SK-N-SH (cell line): ENCODE measurements at regions not wholly inside any gene's neighbourhood (a gene's known extent, or its start where the extent isn't known, plus 50 kb on each side); places are given as distances from the start of the nearest gene placed in this dataset.

Experiments used
- CTCF ChIA-PET: fragments of 300-600, 350-600 bp; formaldehyde crosslinking; extraction: SDS; loops from one replicate; lab custom pipeline; 2021; lab: Yijun Ruan, JAX
- POLR2A ChIA-PET: fragments of 350-600 bp; sonication (Branson Sonifier 250); formaldehyde crosslinking; extraction: SDS; loops from one replicate; lab custom pipeline; 2020; ENCODE audit warnings: antibody characterized with exemption, inconsistent platforms; lab: Yijun Ruan, JAX
- DNase-seq: peaks from one replicate; pipeline ENCODE4 v3.0.0; 2012
- H2AFZ ChIP-seq: fragments of 200-600 bp; sonication (generic); 2 replicates; pipeline ENCODE4 v1.8.1; 2016; ENCODE audit warnings: antibody characterized with exemption, mild to moderate bottlenecking, low read depth
- H3F3A ChIP-seq: fragments of 200-600 bp; sonication (generic); replicated peaks from 2 replicates; pipeline ENCODE3; 2016; ENCODE audit warnings: antibody characterized with exemption, mild to moderate bottlenecking; ENCODE audit not compliant: insufficient read depth
- H3K27ac ChIP-seq, 2 experiments: fragments of 200-500 bp in 1 of 2; fragments of 200-600 bp in 1 of 2; sonication (Bioruptor generic) in 1 of 2; sonication (generic), shearing (Covaris generic) in 1 of 2; 2 replicates each; pipeline versions ENCODE4 v1.5.1 to v1.6.1; 2014 to 2016; ENCODE audit warnings: low read depth in 2 of 2, inconsistent platforms in 1 of 2, low read length in 1 of 2, mild to moderate bottlenecking in 1 of 2, mixed read lengths in 1 of 2
- H3K27me3 ChIP-seq: fragments of 200-600 bp; sonication (generic), shearing (Covaris generic); 2 replicates; pipeline ENCODE4 v1.6.1; 2016; ENCODE audit warnings: mixed run types; ENCODE audit not compliant: insufficient read depth
- H3K36me3 ChIP-seq, 2 experiments: fragments of 200-500 bp in 1 of 2; fragments of 200-600 bp in 1 of 2; sonication (Bioruptor generic) in 1 of 2; sonication (generic) in 1 of 2; replicated peaks in 1 of 2; 2 replicates each; pipeline versions ENCODE3 to v1.5.1; 2014 to 2016; ENCODE audit warnings: low read length in 1 of 2, mild to moderate bottlenecking in 1 of 2; ENCODE audit not compliant: insufficient read depth in 2 of 2, control insufficient read depth in 1 of 2
- H3K4me1 ChIP-seq, 2 experiments: fragments of 200-500 bp in 1 of 2; fragments of 200-600 bp in 1 of 2; sonication (Bioruptor generic) in 1 of 2; sonication (generic), shearing (Covaris generic) in 1 of 2; 2 replicates each; pipeline versions ENCODE4 v1.5.1 to v1.6.1; 2014 to 2016; ENCODE audit warnings: low read depth in 1 of 2, low read length in 1 of 2, mixed run types in 1 of 2; ENCODE audit not compliant: insufficient read depth in 2 of 2, control insufficient read depth in 1 of 2
- H3K4me2 ChIP-seq: fragments of 200-600 bp; sonication (generic), shearing (Covaris generic); 2 replicates; pipeline ENCODE4 v1.6.1; 2017; ENCODE audit warnings: mixed run types
- H3K4me3 ChIP-seq, 2 experiments: fragments of 200-500 bp in 1 of 2; fragments of 200-600 bp in 1 of 2; sonication (Bioruptor generic) in 1 of 2; sonication (generic), shearing (Covaris generic) in 1 of 2; 2 replicates each; pipeline versions ENCODE4 v1.5.1 to v1.8.1; 2014 to 2016; ENCODE audit warnings: low read depth in 2 of 2, inconsistent platforms in 1 of 2, low read length in 1 of 2, mild to moderate bottlenecking in 1 of 2, mixed read lengths in 1 of 2, moderate library complexity in 1 of 2
- H3K79me2 ChIP-seq: fragments of 200-600 bp; sonication (generic); 2 replicates; pipeline ENCODE4 v1.8.1; 2017; ENCODE audit warnings: mild to moderate bottlenecking; ENCODE audit not compliant: insufficient read depth
- H3K9ac ChIP-seq: fragments of 200-600 bp; sonication (generic); 2 replicates; pipeline ENCODE4 v1.6.1; 2017; ENCODE audit warnings: mixed run types
- H3K9me2 ChIP-seq: fragments of 200-600 bp; sonication (generic); 2 replicates; pipeline ENCODE4 v1.6.1; 2017; ENCODE audit warnings: mixed run types
- H3K9me3 ChIP-seq: fragments of 200-600 bp; sonication (generic); 2 replicates; pipeline ENCODE4 v1.6.1; 2017; ENCODE audit warnings: mixed run types, mild to moderate bottlenecking, moderate library complexity
- H4K20me1 ChIP-seq: fragments of 200-600 bp; sonication (generic); 2 replicates; pipeline ENCODE4 v1.6.1; 2017; ENCODE audit warnings: mild to moderate bottlenecking, mixed run types; ENCODE audit not compliant: insufficient read depth
- CHD2 ChIP-seq: fragments of 150-350 bp; IDR thresholded peaks from 2 replicates; pipeline ENCODE4 v1.6.1; 2018; ENCODE audit warnings: low read length; ENCODE audit not compliant: partially characterized antibody
- CTCF ChIP-seq: fragments of 200-600 bp; sonication (generic); IDR thresholded peaks from 2 replicates; pipeline ENCODE4 v1.6.1; 2017; ENCODE audit warnings: antibody characterized with exemption, mild to moderate bottlenecking, moderate library complexity
- ELF1 ChIP-seq: IDR thresholded peaks from 2 replicates; pipeline ENCODE4 v1.4.0; 2012
- EP300 ChIP-seq, 2 experiments: IDR thresholded peaks; 2 replicates each; pipeline versions ENCODE4 v1.4.0 to v1.6.1; 2012; ENCODE audit warnings: borderline replicate concordance in 1 of 2, low read depth in 1 of 2, low read length in 1 of 2
- FOXJ3 ChIP-seq: sonication (generic); formaldehyde crosslinking; IDR thresholded peaks from 2 replicates; pipeline ENCODE4 v1.5.1; 2020; ENCODE audit warnings: mild to moderate bottlenecking, missing genetic modification reagents
- FOXM1 ChIP-seq: IDR thresholded peaks from 2 replicates; pipeline ENCODE4 v1.4.0; 2012; ENCODE audit warnings: low read depth, mild to moderate bottlenecking
- GABPA ChIP-seq: IDR thresholded peaks from 2 replicates; pipeline ENCODE4 v1.4.0; 2012; ENCODE audit warnings: low read depth, mild to moderate bottlenecking
- GATA2 ChIP-seq: sonication (generic); formaldehyde crosslinking; IDR thresholded peaks from 2 replicates; pipeline ENCODE4 v1.5.0; 2020; ENCODE audit warnings: mild to moderate bottlenecking, missing genetic modification reagents
- IRF3 ChIP-seq: fragments of 150-350 bp; IDR thresholded peaks from 2 replicates; pipeline ENCODE4 v1.6.1; 2016; ENCODE audit warnings: mild to moderate bottlenecking, low read depth, low read length
- MXI1 ChIP-seq: IDR thresholded peaks from 2 replicates; pipeline ENCODE4 v1.6.1; 2012; ENCODE audit warnings: mild to moderate bottlenecking, low read depth, low read length, improper control_type of control experiment
- NFIC ChIP-seq: IDR thresholded peaks from 2 replicates; pipeline ENCODE4 v1.4.0; 2012; ENCODE audit warnings: borderline replicate concordance
- NRF1 ChIP-seq: IDR thresholded peaks from 2 replicates; pipeline ENCODE4 v1.6.1; 2012; ENCODE audit warnings: low read depth, mild to moderate bottlenecking, low read length
- REST ChIP-seq: IDR thresholded peaks from 2 replicates; pipeline ENCODE4 v1.6.1; 2012; ENCODE audit warnings: mild to moderate bottlenecking, low read depth, low read length, moderate library complexity
- RFX5 ChIP-seq: IDR thresholded peaks from 2 replicates; pipeline ENCODE4 v1.6.1; 2012; ENCODE audit warnings: mild to moderate bottlenecking, improper control_type of control experiment, low read length
- RXRA ChIP-seq: IDR thresholded peaks from 2 replicates; pipeline ENCODE4 v1.4.0; 2012; ENCODE audit warnings: low read depth, mild to moderate bottlenecking, borderline replicate concordance
- SIN3A ChIP-seq: IDR thresholded peaks from 2 replicates; pipeline ENCODE4 v1.6.1; 2012; ENCODE audit warnings: low read depth, mild to moderate bottlenecking, low read length, moderate library complexity, borderline replicate concordance
- TCF12 ChIP-seq: IDR thresholded peaks from 2 replicates; pipeline ENCODE4 v1.4.0; 2012
- TEAD4 ChIP-seq: IDR thresholded peaks from 2 replicates; pipeline ENCODE4 v1.4.0; 2012; ENCODE audit warnings: mild to moderate bottlenecking, borderline replicate concordance; ENCODE audit not compliant: insufficient read depth
- YY1 ChIP-seq: IDR thresholded peaks from 2 replicates; pipeline ENCODE4 v1.4.0; 2012; ENCODE audit warnings: low read depth, mild to moderate bottlenecking
- WGBS: methylation state at CpG from one replicate; pipeline ENCODE4 v1.1.6; 2017; ENCODE audit warnings: low lambda C conversion rate; 5-methylcytosine and 5-hydroxymethylcytosine counted together

GRCh38 chr10:33539116-33539515 is 204.6 kb upstream of the NRP1 start:
- WGBS: 69% methylated on average over 4 of the region's 4 CpGs
- ChIA-PET CTCF (interaction anchor here (1.3 kb wide), 1 partner anchor 17 kb away, joined by 3 read pairs; no protein-coding TSS in a partner anchor), POLR2A (no interaction called here)
- Histone ChIP-seq H3F3A (peaks cover 6% of the 10 kb centered on the region), H3K9me2 (no peaks in the 10 kb centered on the region), H3K4me2 (no peak overlapping the region), H3K4me3 (no peak overlapping the region), H3K27ac (no peak overlapping the region), H3K4me1 (peaks cover 0 to 7% of the 10 kb centered on the region in 2 experiments; a peak in 2 of 4 replicates), H4K20me1 (no peaks in the 10 kb centered on the region), H3K9ac (no peak overlapping the region), H3K9me3 (0 out of 2 replicates have a peak, but pooled peaks cover 8% of the 10 kb centered on the region), H3K79me2 (no peaks in the 10 kb centered on the region), H3K27me3 (no peaks in the 10 kb centered on the region)
- no peak for DNase-seq
- TF ChIP-seq TCF12 (no peak), NFIC (no peak), MXI1 (no peak), FOXM1 (no peak), CHD2 (no peak), RXRA (no peak), RFX5 (no peak), CTCF (no peak), ELF1 (no peak), EP300 (IDR thresholded peaks at IDR 0.05; ENCODE audit: borderline replicate concordance in 1 of 2, low read depth in 1 of 2, low read length in 1 of 2) (no peak), REST (no peak), GABPA (no peak), IRF3 (no peak), FOXJ3 (CRISPR knock-in tag) (no peak), TEAD4 (no peak), SIN3A (no peak), YY1 (no peak), NRF1 (no peak), GATA2 (CRISPR knock-in tag) (no peak)
- TF ChIP-seq, all 33 proteins: peak for 0
- H3K36me3 ChIP-seq: no peaks in the 10 kb centered on the region
- H2AFZ ChIP-seq: no peak overlapping the region
